DMS153 treated with DMSO at 0.1 percent for 48 hours (cell line): ENCODE measurements at regions not wholly inside any gene's neighbourhood (a gene's known extent, or its start where the extent isn't known, plus 50 kb on each side); places are given as distances from the start of the nearest gene placed in this dataset.
"Not testable (repeated sequence)": the region's sequence is repeated elsewhere in the genome, so short reads cannot be mapped to it uniquely, and the experiment has no call there.

Experiments used
- DNase-seq: peaks from one replicate; lab custom pipeline; 2025; ENCODE audit not compliant: unreplicated experiment; lab: John Stamatoyannopoulos, UW

DNA sequence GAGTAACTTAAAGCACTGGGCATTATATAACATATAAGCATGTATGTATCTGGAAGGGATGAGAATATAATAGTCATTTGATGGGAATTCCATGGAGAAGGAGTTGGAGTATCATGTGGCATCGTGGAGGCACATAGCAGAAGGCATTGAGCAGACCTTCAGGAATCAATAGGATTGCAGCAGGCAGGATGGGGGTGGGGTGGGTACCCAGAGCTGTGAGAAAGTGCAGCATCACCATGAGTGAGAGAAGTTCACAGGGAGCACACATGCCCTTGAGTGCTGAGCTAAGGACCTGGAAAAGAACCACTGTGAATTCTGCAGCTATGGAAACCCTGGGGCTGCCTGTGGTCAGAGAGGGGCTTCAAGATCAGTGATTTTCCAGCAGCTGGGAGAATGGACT, 57.3 kb downstream of the MED10 start:
- DNase-seq = no peak

DNA sequence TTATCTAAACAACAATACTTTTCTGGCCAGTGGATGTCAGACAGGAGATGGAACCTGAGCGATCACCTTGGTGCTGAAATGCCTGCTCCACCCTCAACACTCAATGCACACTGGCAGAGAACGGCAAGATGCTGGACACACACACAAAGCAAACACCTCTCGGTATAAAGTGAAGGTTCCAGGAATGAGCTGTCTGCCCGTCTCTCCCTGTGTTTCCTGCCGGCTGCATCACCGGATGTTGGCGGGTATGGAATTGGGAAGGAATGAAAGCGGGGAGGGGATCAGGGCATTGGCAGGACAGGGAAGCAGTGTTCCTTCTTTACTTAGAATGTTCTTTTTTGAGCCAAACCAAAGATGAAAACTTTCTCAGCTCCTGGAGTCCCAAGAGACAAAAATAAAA, 59.2 kb downstream of the MED10 start:
- DNase-seq = peak; percentile 47

DNA sequence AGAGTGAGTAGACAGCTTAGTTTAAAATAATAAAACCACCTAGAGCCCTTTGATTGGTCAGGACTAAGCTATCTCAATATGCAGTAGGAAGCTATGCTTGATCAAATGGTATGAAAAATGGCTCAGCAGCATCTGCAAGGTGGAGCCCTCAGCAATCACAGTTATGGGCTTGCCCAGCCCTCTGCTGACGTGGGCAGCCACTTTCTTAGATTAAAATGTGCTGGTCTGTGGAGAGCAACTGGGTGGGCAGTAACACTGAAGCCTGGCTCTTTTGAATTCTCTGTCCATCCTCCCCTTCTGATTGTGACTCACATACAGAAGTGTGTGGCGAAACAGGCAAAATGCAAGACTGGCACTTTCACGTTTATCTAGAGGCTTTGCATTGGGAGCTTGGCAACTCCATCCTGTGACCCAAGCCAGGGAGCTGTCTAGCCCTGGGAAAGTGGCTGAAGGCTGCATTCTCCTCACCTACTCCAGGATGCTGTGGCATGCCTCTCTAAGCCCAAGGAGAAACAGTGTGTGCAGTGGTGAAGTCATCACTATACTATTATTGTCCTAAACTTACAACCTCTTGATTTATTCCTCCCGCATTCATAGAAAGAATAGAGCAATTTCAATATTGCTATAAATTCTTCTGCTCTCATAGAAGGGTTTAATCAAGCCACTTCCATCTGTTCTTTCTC, 61.1 kb downstream of the MED10 start:
- DNase-seq = no peak

DNA sequence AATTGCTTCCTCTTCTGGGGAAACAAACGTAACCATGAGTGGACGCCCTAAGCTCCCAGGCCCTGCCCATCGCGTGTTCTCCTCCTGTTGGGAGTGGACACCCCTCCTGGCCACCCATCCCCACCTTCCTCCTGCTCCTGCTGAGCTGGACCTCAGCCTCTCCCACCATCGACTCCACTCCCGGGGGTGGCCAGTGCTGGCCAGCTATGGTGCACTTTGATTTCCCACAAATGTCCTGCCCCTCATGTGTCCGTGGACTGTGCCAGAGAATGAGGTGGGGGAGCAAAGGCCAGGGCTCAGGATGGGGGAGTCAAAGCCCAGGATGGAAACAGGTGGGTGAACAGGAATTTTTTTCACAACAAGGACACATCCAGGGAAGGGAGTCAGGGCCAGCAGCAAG, 62.8 kb downstream of the MED10 start:
- no peak for DNase-seq

DNA sequence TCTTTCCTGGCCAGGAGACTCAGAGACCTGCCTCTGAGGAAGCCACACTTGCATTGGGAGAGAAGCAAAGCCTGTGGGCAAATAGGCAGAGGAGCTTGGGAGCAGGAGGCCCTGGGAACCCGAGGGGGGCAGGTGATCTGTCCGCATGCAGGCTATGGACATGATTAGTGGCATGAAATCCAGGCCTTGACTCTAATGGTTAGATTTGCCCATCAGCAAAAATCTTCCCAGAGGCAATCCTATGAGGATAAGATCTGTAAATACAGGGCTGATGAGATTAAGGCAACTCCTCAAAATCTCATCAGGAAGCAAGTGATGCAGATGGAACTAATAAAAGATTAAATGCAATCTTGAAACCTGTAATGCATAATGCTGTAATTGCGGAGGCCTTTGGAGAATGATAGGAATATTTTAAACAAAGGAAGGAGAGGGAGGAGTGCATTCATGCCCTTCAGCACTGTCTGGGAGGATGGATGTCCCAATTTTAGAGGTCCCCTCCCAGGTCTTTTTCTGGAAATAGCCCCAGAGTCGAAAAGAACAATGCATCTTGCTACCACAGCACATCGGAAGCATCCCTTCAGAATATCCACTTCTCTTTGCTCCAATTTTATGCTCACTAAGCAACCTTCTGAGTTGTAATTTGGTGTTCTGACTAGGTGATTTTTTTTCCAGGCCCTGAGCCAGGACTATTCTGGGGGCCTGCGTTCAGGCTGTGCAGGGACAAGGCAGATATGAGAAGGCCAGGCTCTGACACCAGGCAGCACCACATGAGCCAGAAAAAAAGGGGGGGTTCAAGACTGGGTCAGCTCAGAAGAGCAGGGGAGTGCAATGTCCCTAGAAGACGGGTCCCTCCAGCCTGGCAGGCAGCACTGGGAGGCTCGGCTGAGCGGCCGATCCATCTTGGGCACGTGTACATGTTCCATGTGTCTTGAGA, 66.5 kb downstream of the MED10 start:
- DNase-seq = no peak

DNA sequence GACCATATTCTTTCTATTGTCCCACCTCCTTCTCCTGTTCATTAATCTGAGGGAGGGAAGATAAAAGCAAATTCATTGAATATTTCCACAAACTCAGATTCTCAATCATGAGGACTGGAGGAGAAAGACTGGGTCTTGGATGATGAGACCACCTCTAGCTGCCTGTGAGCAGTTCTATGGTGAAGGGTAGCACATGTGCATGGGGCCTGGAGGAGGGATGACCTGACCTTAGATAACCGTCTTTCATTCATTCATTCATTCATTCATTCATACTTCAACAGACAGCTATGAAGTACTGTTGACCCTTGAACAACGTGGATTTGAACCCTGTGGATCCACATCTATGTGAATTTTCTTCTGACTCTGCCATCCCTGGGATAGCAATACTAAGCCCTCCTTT, 68.4 kb downstream of the MED10 start:
- DNase-seq = no peak

DNA sequence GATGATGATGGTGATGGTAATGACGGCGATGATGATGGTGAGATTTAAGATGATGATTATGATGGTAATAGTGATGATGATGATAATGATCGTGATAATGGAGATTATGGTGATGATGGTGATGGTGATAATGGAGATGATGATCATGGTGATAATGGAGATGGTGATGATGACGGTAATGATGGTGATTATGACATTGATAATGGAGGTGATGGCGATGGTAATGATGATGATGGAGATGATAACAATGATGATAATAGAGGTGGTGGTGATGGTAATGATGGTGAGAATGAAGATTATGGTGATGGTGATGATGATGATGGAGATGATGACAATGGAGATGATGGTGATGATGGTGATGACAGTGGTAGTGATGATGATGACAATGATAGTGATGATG, 69.7 kb downstream of the MED10 start:
- DNase-seq = no peak

DNA sequence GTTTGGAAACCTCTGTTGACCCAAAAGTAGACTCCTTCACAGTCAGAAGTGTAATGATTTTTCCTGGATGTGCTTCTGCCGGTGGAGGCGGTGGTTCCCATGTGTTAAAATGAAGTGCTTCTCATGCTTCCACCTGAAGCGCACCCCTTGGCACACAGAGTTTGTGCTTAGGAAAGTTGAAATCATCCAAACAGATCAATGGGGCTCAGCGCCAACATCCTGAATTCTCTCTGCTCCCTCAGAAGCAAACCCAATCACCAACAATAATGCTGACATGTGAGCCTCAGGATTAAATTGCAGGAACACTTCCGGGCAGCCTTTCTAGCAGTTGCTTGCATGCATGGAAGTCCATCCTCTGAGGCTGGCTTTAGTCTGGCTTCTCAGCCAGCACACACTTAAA, 71.0 kb downstream of the MED10 start:
- DNase-seq = peak; percentile 21

DNA sequence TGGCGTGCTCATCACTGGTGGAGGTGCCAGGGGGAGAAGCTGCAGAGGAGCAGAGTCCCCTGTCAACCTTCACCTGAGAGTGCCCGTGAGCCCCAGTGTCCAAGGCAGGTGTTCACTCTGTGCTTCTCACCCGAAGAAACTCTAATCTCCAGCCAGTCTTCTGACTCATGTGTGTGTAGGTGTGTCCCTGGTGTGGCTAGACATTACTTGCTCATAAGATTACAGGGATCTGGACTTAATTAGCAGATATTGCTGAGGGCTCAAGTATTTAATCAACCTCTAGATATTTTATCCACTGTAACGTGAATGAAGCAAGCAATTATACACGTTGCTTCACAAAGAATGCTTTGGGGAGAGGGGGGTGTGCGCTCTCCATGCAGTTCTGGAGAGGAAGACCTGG, 72.5 kb downstream of the MED10 start:
- DNase-seq = no peak

DNA sequence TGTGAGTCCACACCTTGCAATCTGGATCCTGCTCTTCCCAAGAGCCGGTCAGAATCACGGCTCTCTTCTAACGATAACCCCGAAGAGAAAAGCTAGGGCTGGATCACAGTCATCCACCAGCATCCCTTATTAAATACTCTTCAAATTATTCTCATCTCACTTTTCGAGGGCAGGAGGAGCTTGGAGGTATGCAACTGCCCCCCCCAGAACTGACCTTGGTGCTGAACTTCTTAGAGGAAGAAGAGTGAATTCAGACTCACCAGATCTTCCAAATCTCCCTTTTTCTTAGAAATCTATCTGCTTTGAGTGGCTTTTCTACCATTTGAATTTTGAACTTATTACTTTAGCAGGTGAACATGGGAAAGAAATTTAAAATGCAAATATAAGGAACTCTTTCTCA, 75.7 kb downstream of the MED10 start:
- no peak for DNase-seq

DNA sequence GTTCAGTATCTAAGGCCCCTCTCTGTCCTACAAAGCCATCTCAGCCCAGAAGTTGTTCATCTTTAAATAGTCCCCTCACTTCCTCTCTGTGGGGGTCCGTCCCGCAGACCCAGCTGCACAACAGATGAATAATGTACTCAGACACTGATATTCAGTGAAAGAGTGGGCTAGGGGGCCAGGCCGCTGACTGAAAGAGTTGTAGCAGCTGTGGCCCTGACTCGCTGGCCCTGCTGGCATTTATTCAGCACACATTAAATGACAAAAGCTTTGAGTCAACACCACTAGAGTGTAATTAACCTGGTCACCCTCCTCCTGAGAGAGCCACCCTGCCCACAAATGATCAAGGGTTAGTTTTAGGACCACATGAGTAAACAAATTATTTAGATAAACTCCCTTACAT, 76.3 kb downstream of the MED10 start:
- DNase-seq = peak; percentile 63

DNA sequence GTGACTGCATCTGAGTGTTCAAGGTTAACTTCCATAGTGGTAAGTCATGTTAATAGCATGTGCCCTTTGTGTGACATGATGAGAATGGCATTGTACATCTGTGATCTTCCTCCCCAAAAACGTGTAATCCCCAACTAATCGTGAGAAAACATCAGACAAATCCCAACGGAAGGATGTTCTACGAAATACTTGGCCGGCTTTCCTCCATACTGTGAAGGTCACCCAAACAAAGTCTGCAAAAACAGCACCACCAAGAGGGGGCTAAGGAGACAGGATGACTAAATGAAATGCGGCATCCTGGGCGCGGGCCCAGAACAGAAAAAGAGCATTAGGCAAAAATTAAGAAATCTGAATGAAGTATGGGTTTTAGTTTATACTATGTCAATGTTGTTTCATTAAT, 81.8 kb downstream of the MED10 start:
- no peak for DNase-seq

DNA sequence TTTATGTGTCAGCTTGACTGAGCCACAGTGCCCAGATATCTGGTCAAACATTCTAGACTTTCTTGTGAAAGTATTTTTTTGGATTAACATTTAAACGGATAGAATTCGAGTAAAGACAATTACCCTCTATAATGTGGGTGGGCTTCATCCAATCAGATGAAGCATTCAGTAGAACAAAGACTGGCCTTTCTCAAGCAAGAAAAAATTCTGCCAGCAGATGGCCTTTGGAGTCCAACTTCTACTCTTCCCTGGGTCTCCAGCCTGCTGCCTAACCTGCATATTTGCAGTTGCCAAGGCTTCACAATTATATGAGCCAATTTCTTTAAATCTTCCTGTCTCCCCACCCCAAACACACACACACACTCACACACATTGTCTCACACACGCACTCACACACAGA, 86.4 kb downstream of the MED10 start:
- DNase-seq = peak; percentile 58

DNA sequence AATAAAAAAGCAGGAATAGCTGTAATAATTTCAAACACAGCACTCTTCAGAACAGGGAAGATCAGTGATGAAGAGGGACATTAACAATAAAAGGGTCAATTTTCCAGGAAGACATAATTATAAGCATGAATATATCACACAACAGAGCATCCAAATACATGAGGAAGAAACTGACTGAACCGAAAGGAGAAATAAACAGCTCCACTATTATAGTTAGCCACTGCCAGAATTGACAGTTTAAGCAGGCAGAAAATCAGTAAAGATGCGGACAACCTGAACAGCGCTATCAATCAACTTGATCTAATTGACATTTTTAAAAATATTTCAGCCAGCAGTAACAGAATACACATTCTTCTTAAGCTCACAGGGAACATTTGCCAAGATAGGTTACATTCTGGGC, 89.1 kb downstream of the MED10 start:
- DNase-seq = no peak

DNA sequence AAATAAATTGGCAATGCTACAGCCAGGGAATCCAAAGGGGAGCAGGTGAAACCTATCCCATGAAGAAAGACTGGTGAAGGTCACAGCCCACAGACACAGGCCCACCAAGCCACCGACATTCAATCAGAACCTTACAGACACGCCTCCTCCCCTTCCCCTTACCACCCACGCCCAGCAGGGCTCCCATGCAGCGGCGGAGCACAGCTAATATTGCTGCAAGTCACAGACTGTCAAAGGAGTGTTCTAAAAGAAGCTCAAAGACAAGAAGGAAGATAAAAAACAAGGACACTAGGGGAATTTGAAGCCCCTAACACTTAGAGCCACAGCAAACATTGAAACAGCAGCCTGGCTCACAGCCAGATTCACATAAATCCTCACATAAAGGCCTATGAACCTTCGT, 91.2 kb downstream of the MED10 start:
- no peak for DNase-seq

DNA sequence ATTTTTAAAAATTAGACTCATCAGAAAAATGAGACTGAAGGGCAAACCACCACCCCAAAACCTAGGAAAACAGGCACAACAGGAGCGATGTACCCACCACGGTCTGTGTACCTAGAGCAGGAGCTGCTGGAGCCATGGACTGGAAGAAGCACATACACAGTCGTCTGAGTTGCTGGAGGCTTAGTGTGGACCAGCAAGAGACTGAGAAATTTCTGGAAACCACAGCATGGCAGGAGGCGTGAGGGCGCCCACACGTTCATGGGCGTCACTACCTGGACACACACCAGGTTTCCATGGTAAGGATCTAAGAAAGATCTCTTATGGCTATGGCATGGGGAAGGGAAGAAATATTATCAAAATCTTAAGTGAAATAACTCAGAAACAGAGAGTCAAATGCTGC, 91.9 kb downstream of the MED10 start:
- no peak for DNase-seq

DNA sequence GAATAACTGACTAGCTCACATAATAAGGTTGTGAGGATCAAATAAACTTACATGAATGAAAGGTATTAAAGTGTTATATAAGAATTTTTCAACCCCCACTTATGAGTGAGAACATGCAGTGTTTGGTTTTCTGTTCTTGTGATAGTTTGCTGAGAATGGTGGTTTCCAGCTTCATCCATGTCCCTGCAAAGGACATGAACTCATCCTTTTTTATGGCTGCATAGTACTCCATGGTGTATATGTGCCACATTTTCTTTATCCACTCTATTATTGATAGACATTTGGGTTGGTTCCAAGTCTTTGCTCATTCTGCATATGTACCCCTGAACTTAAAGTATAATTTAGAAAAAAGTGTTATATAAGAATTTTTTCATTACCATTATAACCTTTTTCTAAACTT, 93.9 kb downstream of the MED10 start:
- not testable (repeated sequence) for DNase-seq

DNA sequence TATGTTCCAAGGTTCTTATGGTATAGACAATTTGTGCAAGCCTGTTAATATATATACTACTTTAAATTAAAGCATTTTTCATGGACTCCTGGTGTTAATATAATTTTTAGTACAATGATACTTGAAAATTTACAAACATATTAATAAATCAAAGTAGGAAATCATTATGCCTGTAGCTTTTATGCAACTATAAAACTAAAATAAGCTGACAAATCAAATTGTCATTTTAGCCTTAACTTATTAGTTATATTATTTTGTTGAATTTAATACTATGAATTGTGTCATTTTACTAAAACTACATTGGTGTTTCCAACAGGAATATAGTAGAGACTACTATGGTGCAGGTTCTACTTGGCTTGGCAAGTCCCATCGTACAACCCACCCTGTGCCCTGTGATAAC, 96.0 kb downstream of the MED10 start:
- no peak for DNase-seq

DNA sequence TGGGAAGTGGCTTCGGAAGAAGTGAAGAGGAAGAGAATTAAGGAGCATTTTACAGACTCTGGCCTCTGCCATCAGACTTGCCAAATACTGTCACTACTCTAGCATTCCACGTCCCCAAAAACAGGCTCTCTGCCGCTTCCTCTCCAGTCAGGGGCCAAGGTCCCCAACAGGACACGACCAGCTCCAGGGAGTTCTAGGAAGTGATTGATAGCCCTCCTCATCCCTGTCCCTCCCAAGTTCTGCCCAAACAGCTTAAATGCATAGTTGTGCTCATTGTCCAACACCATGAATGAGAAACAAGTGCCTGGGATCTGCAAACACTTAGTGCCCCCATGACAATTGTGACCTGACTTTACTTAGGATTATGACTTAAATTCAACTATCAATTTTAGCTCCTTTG, 96.5 kb downstream of the MED10 start:
- DNase-seq = no peak

DNA sequence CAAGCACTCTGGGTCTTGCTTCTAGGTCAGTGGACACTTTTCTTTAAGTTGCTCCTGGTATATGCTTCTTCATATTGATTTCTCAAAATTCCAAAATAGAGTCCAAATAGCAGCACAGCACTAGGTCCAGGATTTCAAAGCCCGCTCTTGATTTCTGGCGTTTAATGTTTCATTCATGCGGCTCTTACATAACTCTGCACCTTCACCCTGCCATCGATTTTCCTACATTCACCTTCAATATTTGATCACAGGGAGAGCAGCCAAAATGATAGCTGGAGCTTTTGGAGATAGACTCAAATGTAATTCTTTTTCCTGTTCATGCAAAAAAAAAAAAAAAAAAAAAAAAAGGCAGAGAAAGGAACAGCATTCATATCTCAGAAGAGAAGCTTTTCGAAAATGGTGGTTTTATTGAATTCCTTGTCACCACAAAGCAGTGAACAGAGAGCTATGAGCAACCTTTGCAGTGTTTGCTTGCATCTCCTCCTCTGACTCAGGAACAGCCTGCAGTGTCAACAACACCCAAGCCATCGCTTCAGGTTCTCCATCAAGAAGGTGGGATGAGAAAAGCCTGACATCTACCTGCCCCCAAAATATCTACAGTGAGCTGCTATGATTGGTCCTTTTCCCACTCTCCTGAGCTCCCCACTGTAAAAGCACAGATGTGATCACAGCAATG, 97.8 kb downstream of the MED10 start:
- no peak for DNase-seq

DNA sequence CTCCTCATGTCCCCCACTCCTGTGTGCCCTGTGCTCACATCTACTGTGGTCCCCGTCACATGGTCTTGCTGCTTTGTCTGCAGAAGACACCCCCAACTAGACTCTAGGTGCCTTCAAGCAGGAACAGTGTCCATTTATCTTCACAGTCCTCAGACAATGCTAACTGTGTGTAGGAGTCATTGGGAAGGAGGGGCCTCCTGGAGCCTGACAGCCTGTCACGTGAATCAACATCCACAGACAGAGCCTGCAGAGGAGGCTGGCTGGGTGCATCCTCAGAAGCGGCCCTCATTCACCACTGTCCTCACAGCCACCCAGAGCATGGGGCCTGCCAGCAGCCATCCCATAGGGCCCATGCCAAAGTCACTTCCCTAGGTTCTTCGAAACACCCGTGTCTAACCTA, 98.7 kb downstream of the MED10 start:
- DNase-seq = no peak
